Vagina (tissue), 2 donors: ENCODE measurements at regions not wholly inside any gene's neighbourhood (a gene's known extent, or its start where the extent isn't known, plus 50 kb on each side); places are given as distances from the start of the nearest gene placed in this dataset.

Experiments
- CTCF ChIP-seq, 3 experiments: fragments of 450-650 bp in 2 of 3; fragments of 200-600 bp in 1 of 3; sonication (generic) in 1 of 3; IDR thresholded peaks; one replicate each; pipeline ENCODE4 v1.5.1; 2017 to 2019; ENCODE audit warnings: antibody characterized with exemption in 3 of 3, mild to moderate bottlenecking in 2 of 3, moderate library complexity in 2 of 3
- POLR2A ChIP-seq, 2 donors: fragments of 450-650 bp; IDR thresholded peaks; one replicate each; pipeline ENCODE4 v1.6.1; 2017; ENCODE audit warnings: antibody characterized with exemption in 2 of 2, mild to moderate bottlenecking in 2 of 2, moderate library complexity in 2 of 2
- POLR2AphosphoS5 ChIP-seq, 2 donors: sonication (generic); formaldehyde crosslinking; IDR thresholded peaks; one replicate each; pipeline ENCODE4 v1.9.0; 2017; ENCODE audit warnings: antibody characterized with exemption in 2 of 2, mild to moderate bottlenecking in 2 of 2, low read depth in 1 of 2; ENCODE audit not compliant: insufficient read depth in 1 of 2

GRCh38 chr5:13511442-13511841, 433.0 kb downstream of the DNAH5 start:
- no peak for TF ChIP-seq CTCF (IDR thresholded peaks at IDR 0.05)
- TF ChIP-seq POLR2AphosphoS5 (IDR thresholded peaks at IDR 0.05; ENCODE audit: insufficient read depth in 1 of 2, low read depth in 1 of 2): no peak
- TF ChIP-seq POLR2A (IDR thresholded peaks at IDR 0.05): no peak
